Stimulated activated CD8-positive, alpha-beta memory T cell treated with anti-CD3 and anti-CD28 coated beads, Interleukin-15, amount 100 ng/mL, for 24 hours (primary cell): ENCODE measurements at regions not wholly inside any gene's neighbourhood (a gene's known extent, or its start where the extent isn't known, plus 50 kb on each side); places are given as distances from the start of the nearest gene placed in this dataset.

Experiments used
- DNase-seq: peaks from one replicate; pipeline ENCODE4 v3.0.0-alpha.2; 2020; ENCODE audit warnings: low read depth

- DNase-seq = no peak
Measured at GRCh38 chr9:84177407-84177806, 163.2 kb downstream of the SLC28A3 start.

- DNase-seq = no peak
Measured at GRCh38 chr9:84179531-84179930, 161.0 kb downstream of the SLC28A3 start.

GRCh38 chr9:84187090-84187489 is 153.5 kb downstream of the SLC28A3 start:
- no peak for DNase-seq

GRCh38 chr9:84189904-84190303 is 150.7 kb downstream of the SLC28A3 start:
- no peak for DNase-seq

GRCh38 chr9:84190411-84190810 is 150.1 kb downstream of the SLC28A3 start:
- DNase-seq = no peak

GRCh38 chr9:84206801-84207370 is 133.7 kb downstream of the SLC28A3 start:
- DNase-seq = no peak

- no peak for DNase-seq
Measured at GRCh38 chr9:84207491-84207951, 133.0 kb downstream of the SLC28A3 start.

- DNase-seq = no peak
Measured at GRCh38 chr9:84212246-84212645, 128.3 kb downstream of the SLC28A3 start.

GRCh38 chr9:84212982-84213381 is 127.6 kb downstream of the SLC28A3 start:
- DNase-seq = no peak

- DNase-seq = no peak
Measured at GRCh38 chr9:84216151-84216550, 124.4 kb downstream of the SLC28A3 start.

- no peak for DNase-seq
Measured at GRCh38 chr9:84218322-84218721, 122.2 kb downstream of the SLC28A3 start.

- DNase-seq = no peak
Measured at GRCh38 chr9:84224246-84224645, 116.3 kb downstream of the SLC28A3 start.
